Activated B cell treated with CpG ODN at 0.5 μM for 24 hours (primary cell): ENCODE measurements at regions not wholly inside any gene's neighbourhood (a gene's known extent, or its start where the extent isn't known, plus 50 kb on each side); places are given as distances from the start of the nearest gene placed in this dataset.

Source experiments
- ATAC-seq: fragments of 200-7000 bp; cut with Tn5 transposase; one replicate; pipeline ENCODE4 v1.10.0; 2021; ENCODE audit warnings: low read depth, mild to moderate bottlenecking, moderate library complexity
- CTCF ChIA-PET: fragments of 350-600 bp; sonication (Branson Sonifier 250); formaldehyde crosslinking; loops from one replicate; lab custom pipeline; 2021; ENCODE audit warnings: antibody characterized with exemption; lab: Charles Lee
- POLR2A ChIA-PET: fragments of 350-600 bp; sonication (Branson Sonifier 250); formaldehyde crosslinking; loops from one replicate; lab custom pipeline; 2021; ENCODE audit warnings: antibody characterized with exemption; lab: Charles Lee
- DNase-seq: peaks from one replicate; pipeline ENCODE4 v3.0.0; 2022
- H3K27ac Mint-ChIP-seq: one replicate; pipeline ENCODE4 v1.8.0; 2020; ENCODE audit warnings: mixed read lengths
- H3K27me3 Mint-ChIP-seq: one replicate; pipeline ENCODE4 v1.8.0; 2021; ENCODE audit warnings: mixed read lengths
- H3K36me3 Mint-ChIP-seq: one replicate; pipeline ENCODE4 v1.8.0; 2021; ENCODE audit warnings: low read depth, mixed read lengths
- H3K4me1 Mint-ChIP-seq: one replicate; pipeline ENCODE4 v1.8.0; 2021; ENCODE audit warnings: mixed read lengths
- H3K4me3 Mint-ChIP-seq: one replicate; pipeline ENCODE4 v1.8.0; 2020; ENCODE audit warnings: mild to moderate bottlenecking, mixed read lengths
- H3K9me3 Mint-ChIP-seq: one replicate; pipeline ENCODE4 v1.8.0; 2020; ENCODE audit warnings: mixed read lengths
- CTCF ChIP-seq: fragments of 200-600 bp; IDR thresholded peaks from one replicate; pipeline ENCODE4 v1.8.0; 2022; ENCODE audit warnings: antibody characterized with exemption, mild to moderate bottlenecking
- intact Hi-C: fragments of 100-400 bp; cut with micrococcal nuclease; formaldehyde crosslinking; loops from one replicate; pipeline ENCODE4 v1.15.1; 2024

- DNase-seq (no peak), ATAC-seq (no peak)
- no peaks in the 10 kb centered on the region for H3K27me3 Mint-ChIP-seq
- no peak overlapping the region for H3K27ac Mint-ChIP-seq
- ChIA-PET POLR2A (no interaction called here), CTCF (no interaction called here)
- H3K9me3 Mint-ChIP-seq: no peaks in the 10 kb centered on the region
- H3K36me3 Mint-ChIP-seq: no peaks in the 10 kb centered on the region
- TF ChIP-seq CTCF: no peak
- intact Hi-C loops: no loop called here
- H3K4me1 Mint-ChIP-seq: no peaks in the 10 kb centered on the region
- H3K4me3 Mint-ChIP-seq: no peak overlapping the region
These were observed 245.4 kb downstream of the LRRN1 start for GRCh38 chr3:4044619-4045018.

- DNase-seq: no peak
- Mint-ChIP-seq H3K27me3 (no peaks in the 10 kb centered on the region), H3K9me3 (no peaks in the 10 kb centered on the region), H3K36me3 (no peaks in the 10 kb centered on the region), H3K4me1 (no peaks in the 10 kb centered on the region), H3K27ac (no peak overlapping the region), H3K4me3 (no peak overlapping the region)
- CTCF ChIA-PET: no interaction called here
- no peak for TF ChIP-seq CTCF
- POLR2A ChIA-PET: no interaction called here
- intact Hi-C loops: no loop called here
- no peak for ATAC-seq
These were observed 246.5 kb downstream of the LRRN1 start for GRCh38 chr3:4045756-4046155.

- no peaks in the 10 kb centered on the region for H3K9me3 Mint-ChIP-seq
- no peak overlapping the region for H3K4me3 Mint-ChIP-seq
- ChIA-PET CTCF (no interaction called here), POLR2A (no interaction called here)
- ATAC-seq: no peak
- H3K27me3 Mint-ChIP-seq: no peaks in the 10 kb centered on the region
- no peaks in the 10 kb centered on the region for H3K4me1 Mint-ChIP-seq
- TF ChIP-seq CTCF: no peak
- no peaks in the 10 kb centered on the region for H3K36me3 Mint-ChIP-seq
- DNase-seq: no peak
- H3K27ac Mint-ChIP-seq: no peak overlapping the region
- intact Hi-C loops: no loop called here
These were observed 248.1 kb downstream of the LRRN1 start for GRCh38 chr3:4047366-4047765.

GRCh38 chr3:4052706-4053105 is 250.5 kb upstream of the SETMAR start:
- Mint-ChIP-seq H3K4me1 (no peaks in the 10 kb centered on the region), H3K36me3 (no peaks in the 10 kb centered on the region), H3K27ac (no peak overlapping the region), H3K27me3 (no peaks in the 10 kb centered on the region), H3K9me3 (no peaks in the 10 kb centered on the region), H3K4me3 (no peak overlapping the region)
- no peak for TF ChIP-seq CTCF
- ChIA-PET POLR2A (no interaction called here), CTCF (interaction anchor here (1.1 kb wide), 1 partner anchor 219 kb away, joined by 3 read pairs; no protein-coding TSS in a partner anchor)
- intact Hi-C loops: no loop called here
- no peak for ATAC-seq
- DNase-seq: no peak

GRCh38 chr3:4053975-4054374 is 249.2 kb upstream of the SETMAR start:
- no peak for ATAC-seq
- Mint-ChIP-seq H3K27ac (no peak overlapping the region), H3K9me3 (no peaks in the 10 kb centered on the region), H3K27me3 (no peaks in the 10 kb centered on the region), H3K36me3 (no peaks in the 10 kb centered on the region), H3K4me3 (no peak overlapping the region), H3K4me1 (no peaks in the 10 kb centered on the region)
- CTCF ChIA-PET: no interaction called here
- DNase-seq: no peak
- TF ChIP-seq CTCF: no peak
- POLR2A ChIA-PET: no interaction called here
- intact Hi-C loops: no loop called here
